GM13976 (cell line): ENCODE measurements at regions not wholly inside any gene's neighbourhood (a gene's known extent, or its start where the extent isn't known, plus 50 kb on each side); places are given as distances from the start of the nearest gene placed in this dataset.
"Not testable (repeated sequence)": the region's sequence is repeated elsewhere in the genome, so short reads cannot be mapped to it uniquely, and the experiment has no call there.

Experiments
- DNase-seq: peaks from one replicate; pipeline ENCODE4 v3.0.0; 2012; ENCODE audit warnings: low spot score
- in situ Hi-C: fragments of 300-500 bp; cut with MboI; formaldehyde crosslinking; loops from one replicate; pipeline ENCODE4 v1.12.0; 2022; ENCODE audit warnings: low sequenced_read_pairs, mixed read lengths, inconsistent platforms; ENCODE audit not compliant: unreplicated experiment
- TF ChIP-seq, protein P1 (sequence below): IDR thresholded peaks from 2 replicates; pipeline ENCODE4 v1.5.1; 2012; ENCODE audit warnings: borderline replicate concordance, mild to moderate bottlenecking; ENCODE audit not compliant: insufficient read depth; ENCODE audit errors: extremely low read depth, missing control alignments, control extremely low read depth

DNA sequence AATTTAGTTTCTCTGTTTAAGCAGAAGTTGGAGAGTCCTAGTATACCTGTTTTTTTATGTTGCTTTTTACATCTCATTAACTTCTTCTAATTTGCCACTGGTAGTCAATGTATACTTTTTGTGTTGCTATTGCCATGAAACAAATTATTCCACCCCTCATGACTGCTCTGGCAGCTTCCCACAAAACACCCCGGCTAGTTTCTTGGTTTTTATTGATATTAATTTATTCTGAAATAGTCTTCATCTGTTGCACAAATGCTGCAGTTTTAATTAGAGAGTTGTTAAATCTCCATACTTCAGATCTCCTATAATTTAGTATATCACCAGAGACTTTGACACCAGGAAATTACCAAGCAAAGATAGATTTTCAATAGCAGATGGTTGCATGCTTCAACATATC lies 1159.3 kb upstream of the PRR20A start:
- TF ChIP-seq, protein P1, sequence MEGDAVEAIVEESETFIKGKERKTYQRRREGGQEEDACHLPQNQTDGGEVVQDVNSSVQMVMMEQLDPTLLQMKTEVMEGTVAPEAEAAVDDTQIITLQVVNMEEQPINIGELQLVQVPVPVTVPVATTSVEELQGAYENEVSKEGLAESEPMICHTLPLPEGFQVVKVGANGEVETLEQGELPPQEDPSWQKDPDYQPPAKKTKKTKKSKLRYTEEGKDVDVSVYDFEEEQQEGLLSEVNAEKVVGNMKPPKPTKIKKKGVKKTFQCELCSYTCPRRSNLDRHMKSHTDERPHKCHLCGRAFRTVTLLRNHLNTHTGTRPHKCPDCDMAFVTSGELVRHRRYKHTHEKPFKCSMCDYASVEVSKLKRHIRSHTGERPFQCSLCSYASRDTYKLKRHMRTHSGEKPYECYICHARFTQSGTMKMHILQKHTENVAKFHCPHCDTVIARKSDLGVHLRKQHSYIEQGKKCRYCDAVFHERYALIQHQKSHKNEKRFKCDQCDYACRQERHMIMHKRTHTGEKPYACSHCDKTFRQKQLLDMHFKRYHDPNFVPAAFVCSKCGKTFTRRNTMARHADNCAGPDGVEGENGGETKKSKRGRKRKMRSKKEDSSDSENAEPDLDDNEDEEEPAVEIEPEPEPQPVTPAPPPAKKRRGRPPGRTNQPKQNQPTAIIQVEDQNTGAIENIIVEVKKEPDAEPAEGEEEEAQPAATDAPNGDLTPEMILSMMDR: no peak
- DNase-seq: no peak
- in situ Hi-C loops: no loop called here

DNA sequence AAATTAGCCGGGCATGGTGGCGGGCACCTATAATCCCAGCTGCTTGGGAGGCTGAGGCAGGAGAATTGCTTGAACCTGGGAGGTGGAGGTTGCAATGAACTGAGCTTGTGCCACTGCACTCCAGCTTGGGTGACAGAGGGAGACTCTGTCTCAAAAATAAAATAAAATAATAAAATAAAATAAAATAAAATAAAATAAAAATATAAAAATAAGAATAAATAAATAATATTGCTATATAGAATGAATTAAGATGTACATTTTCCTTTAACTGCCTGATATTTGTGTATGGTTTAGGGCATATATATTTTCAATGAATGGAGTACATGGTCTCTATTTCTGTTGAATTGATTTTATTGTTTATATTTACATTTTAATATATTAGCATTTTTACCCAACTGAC lies 1156.7 kb upstream of the PRR20A start:
- in situ Hi-C loops, DNase-seq: not testable (repeated sequence)

DNA sequence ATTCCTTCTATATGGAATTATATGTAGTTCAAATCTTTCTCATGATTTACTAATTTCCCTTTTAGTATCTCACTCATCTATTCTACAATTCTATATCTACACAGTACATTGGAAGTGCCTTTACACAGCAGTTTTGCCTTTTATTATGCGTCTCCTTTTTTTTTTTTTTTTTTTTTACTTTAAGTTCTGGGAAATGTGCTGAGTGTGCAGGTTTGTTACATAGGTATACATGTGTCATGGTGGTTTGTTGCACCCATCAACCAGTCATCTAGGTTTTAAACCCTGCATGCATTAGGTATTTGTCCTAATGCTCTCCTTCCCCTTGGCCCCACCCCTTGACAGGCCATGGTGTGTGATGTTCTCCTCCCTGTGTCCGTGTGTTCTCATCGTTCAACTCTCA lies 1150.1 kb upstream of the PRR20A start:
- in situ Hi-C loops: no loop called here
- TF ChIP-seq, protein P1: no peak
- no peak for DNase-seq

DNA sequence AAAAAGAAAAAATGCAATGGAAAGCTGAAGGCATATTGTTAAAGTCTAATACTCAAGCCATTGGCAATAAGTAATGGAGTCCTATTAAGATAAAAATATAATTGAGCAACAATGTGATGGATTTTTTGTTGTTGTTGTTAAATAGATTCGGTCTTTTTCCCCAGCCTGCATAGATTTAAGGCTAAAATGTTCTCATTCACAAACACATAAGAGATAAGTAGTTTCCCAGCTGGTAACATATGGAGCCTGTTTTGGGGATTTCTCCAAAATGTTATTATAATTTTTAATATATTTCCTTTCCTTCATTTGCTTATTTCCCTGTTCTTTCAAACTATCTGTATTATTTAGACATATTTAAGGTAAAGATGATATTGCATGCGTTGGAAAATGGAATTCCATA lies 1149.1 kb upstream of the PRR20A start:
- in situ Hi-C loops: no loop called here
- TF ChIP-seq, protein P1: no peak
- DNase-seq: no peak

DNA sequence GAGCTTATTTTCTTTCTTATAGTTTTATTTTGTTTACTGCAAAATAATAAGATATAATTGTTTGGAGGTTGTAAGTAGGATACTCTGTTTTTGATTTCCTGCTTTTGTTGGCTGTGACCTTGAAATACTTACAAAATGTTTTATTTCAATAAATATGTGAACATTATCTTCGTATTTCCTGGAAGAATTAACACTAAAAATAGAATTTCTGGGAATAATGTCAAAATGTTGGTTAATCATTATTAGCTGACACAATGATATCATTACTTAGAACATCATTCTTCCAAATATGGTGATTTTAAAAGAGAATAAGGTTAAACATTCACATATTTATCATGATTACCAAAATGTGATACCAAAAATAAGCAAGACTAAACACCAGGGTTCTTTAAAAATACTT lies 1148.6 kb upstream of the PRR20A start:
- TF ChIP-seq, protein P1: no peak
- in situ Hi-C loops: no loop called here
- DNase-seq: no peak

DNA sequence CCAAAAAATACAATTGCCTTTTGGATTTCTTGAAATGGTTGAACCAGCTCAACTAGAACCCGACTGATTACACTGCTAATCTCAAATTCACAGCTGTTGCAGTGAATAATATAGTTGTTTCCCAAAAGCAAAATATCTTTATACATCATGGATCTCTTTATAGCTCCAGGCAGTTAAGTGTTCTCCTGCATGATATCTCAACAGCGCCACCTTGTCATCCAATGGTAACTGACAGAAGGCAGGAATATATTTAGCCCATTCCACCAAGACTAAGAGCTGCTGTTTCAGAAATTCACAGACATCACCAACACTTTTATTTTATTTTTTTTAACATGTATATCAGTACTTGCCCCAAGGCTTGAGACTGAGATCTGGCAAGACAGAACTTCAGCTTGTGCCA lies 1141.0 kb upstream of the PRR20A start:
- in situ Hi-C loops: no loop called here
- no peak for DNase-seq
- TF ChIP-seq, protein P1: no peak

DNA sequence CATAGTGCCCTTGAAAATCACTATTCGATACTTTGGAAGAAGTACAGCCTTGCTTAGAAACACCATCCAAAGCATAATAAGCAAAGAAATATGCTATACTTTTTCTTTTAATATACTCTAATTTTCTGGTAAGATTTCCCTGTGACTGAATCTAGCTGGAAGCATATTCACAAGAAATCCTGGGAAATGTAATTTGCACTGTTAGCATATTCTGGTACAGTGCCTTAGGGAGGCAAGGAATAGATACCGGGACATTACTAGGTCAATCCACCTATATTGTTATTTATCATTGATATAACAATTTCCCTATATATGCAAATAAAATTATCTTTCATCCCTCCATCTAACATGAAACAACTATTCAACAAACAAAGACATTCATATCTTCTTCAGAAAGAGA lies 1131.3 kb upstream of the PRR20A start:
- TF ChIP-seq, protein P1: no peak
- DNase-seq: no peak
- in situ Hi-C loops: no loop called here

DNA sequence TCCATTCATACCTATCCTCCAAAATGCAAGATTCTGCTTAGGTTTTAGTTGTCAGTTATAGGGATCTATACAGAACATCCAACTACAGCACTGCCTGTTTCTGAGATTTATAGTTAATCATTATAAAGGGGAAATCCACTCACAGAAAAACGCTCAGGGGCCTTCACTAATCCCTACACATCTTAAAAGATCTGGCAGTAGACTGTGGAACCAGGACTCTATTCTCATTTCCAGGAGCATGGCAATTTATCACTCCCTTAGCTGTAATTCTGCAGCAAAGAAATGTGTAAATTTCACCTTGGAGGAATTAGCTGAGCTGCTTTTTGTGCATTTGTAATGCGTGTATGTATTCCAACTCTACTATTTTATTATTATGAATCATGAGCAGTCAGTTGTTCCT lies 1128.1 kb upstream of the PRR20A start:
- in situ Hi-C loops: no loop called here
- DNase-seq: no peak
- TF ChIP-seq, protein P1: no peak
